ENCODE measurements at regions not wholly inside any gene's neighbourhood (a gene's known extent, or its start where the extent isn't known, plus 50 kb on each side); places are given as distances from the start of the nearest gene placed in this dataset.
A peak's percentile ranks its signal among the peaks of the same experiment; 100 is the strongest.

GRCh38 chr9:108776920-108777639 is 78.7 kb downstream of the ACTL7B start (continued):
- TF ChIP-seq ZNF280D (CRISPR knock-in tag; IDR thresholded peaks at IDR 0.05) = no peak
- TF ChIP-seq UBTF (CRISPR knock-in tag; IDR thresholded peaks at IDR 0.05) = 0 out of 2 replicates have a peak, but pooled peaks have one; percentile 27
- no peak for TF ChIP-seq NPAS2 (CRISPR knock-in tag; IDR thresholded peaks at IDR 0.05; ENCODE audit: borderline replicate concordance)
- no peak for TF ChIP-seq ZNF883 (CRISPR knock-in tag; IDR thresholded peaks at IDR 0.05; ENCODE audit: not compliant biosample characterization)
- peak; percentile 66 for TF ChIP-seq CEBPG (CRISPR knock-in tag; IDR thresholded peaks at IDR 0.05)
- TF ChIP-seq MAFF (IDR thresholded peaks at IDR 0.05; ENCODE audit: low read depth, low read length) = no peak
- no peak for TF ChIP-seq SOX13 (IDR thresholded peaks at IDR 0.05)
- peak in 1 of 2 experiments; percentile 5; a peak in 1 of 4 replicates for TF ChIP-seq SOX13 (CRISPR knock-in tag; conservative IDR thresholded peaks at IDR 0.05 in 1 of 2, IDR thresholded peaks at IDR 0.05 in 1 of 2)
- no peak for TF ChIP-seq NFKBIZ (CRISPR knock-in tag; IDR thresholded peaks at IDR 0.05)
- peak; percentile 21; the same call in 1 of the 2 replicates for TF ChIP-seq CEBPB (IDR thresholded peaks at IDR 0.05; ENCODE audit: borderline replicate concordance, low read depth, low read length)
- peak; percentile 88; the same call in 1 of the 2 replicates for TF ChIP-seq CBFB (CRISPR knock-in tag; IDR thresholded peaks at IDR 0.05)
- no peak for TF ChIP-seq ZNF205 (CRISPR knock-in tag; IDR thresholded peaks at IDR 0.05)
- TF ChIP-seq ZNF749 (CRISPR knock-in tag; IDR thresholded peaks at IDR 0.05; ENCODE audit: borderline replicate concordance) = no peak
- peak; percentile 49 for TF ChIP-seq CTCF (CRISPR knock-in tag; IDR thresholded peaks at IDR 0.05)
- TF ChIP-seq XRCC5 (optimal IDR thresholded peaks at IDR 0.05; ENCODE audit: low read length) = no peak
- TF ChIP-seq FOXA3 (CRISPR knock-in tag; IDR thresholded peaks at IDR 0.05) = peak; percentile 8; the same call in 1 of the 2 replicates
- peak; percentile 25; the same call in 1 of the 2 replicates for TF ChIP-seq TFAP4 (IDR thresholded peaks at IDR 0.05; ENCODE audit: borderline replicate concordance, low read depth)
- no peak for TF ChIP-seq WIZ (CRISPR knock-in tag; IDR thresholded peaks at IDR 0.05)
- no peak for TF ChIP-seq NRL (CRISPR knock-in tag; IDR thresholded peaks at IDR 0.05; ENCODE audit: borderline replicate concordance)
- no peak for TF ChIP-seq ZNF775 (CRISPR knock-in tag; IDR thresholded peaks at IDR 0.05; ENCODE audit: borderline replicate concordance)
- no peak for TF ChIP-seq ZNF878 (CRISPR knock-in tag; IDR thresholded peaks at IDR 0.05)

Measured in HepG2 (cell line).